ENCODE measurements at regions not wholly inside any gene's neighbourhood (a gene's known extent, or its start where the extent isn't known, plus 50 kb on each side); places are given as distances from the start of the nearest gene placed in this dataset.

DNA sequence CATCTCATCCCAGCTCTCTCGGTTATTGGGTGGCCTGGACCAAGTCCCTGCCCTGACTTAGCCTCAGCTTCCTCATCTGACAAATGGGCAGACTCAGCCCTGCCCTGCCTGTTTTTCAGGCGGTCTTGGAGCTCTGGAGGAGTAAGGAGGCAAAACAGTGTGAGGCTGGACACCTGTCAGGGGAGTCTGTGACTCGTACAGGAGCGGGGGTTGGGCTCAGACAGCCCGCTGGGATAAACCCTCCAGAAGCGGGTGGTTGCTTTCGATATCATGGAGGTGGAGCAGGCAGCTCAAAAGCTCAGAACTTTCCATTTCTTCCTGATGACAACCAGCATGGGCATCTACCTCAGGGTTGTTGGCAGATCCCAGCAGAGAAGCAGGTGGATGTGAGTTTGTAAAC lies 72.9 kb upstream of the GGTA1 start:
- TF ChIP-seq, protein P1, sequence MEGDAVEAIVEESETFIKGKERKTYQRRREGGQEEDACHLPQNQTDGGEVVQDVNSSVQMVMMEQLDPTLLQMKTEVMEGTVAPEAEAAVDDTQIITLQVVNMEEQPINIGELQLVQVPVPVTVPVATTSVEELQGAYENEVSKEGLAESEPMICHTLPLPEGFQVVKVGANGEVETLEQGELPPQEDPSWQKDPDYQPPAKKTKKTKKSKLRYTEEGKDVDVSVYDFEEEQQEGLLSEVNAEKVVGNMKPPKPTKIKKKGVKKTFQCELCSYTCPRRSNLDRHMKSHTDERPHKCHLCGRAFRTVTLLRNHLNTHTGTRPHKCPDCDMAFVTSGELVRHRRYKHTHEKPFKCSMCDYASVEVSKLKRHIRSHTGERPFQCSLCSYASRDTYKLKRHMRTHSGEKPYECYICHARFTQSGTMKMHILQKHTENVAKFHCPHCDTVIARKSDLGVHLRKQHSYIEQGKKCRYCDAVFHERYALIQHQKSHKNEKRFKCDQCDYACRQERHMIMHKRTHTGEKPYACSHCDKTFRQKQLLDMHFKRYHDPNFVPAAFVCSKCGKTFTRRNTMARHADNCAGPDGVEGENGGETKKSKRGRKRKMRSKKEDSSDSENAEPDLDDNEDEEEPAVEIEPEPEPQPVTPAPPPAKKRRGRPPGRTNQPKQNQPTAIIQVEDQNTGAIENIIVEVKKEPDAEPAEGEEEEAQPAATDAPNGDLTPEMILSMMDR (IDR thresholded peaks at IDR 0.05; ENCODE audit: low read depth, low read length): no peak
- TF ChIP-seq EZH2phosphoT487 (IDR thresholded peaks at IDR 0.05; ENCODE audit: low read depth): no peak
